ENCODE measurements at regions not wholly inside any gene's neighbourhood (a gene's known extent, or its start where the extent isn't known, plus 50 kb on each side); places are given as distances from the start of the nearest gene placed in this dataset.

DNA sequence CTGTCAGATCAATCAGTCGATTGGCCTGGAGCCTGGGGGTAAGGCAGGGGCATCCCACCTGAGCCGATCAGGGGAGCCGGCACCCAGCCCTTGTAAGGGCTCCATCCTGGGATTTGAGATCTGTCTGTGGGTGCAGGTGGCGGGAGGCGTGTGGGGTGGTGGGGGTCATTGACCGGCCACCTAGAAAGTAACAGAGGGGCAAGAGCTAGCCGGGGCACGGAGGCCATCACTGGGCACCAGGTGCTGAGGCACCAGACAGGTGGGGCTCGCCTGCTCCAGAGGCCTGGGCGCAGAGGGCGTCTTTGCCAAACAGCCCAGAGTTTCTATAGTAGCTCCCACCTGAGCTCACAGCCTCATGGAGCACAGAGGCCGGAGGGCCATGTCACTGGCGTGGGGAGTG lies 55.5 kb upstream of the ADGRA1 start:
- TF ChIP-seq POLR2A (IDR thresholded peaks at IDR 0.05) (no peak), CTCF (IDR thresholded peaks at IDR 0.05) (no peak)

All from body of pancreas (tissue), 4 donors.